Left lobe of liver (tissue), 2 donors: ENCODE measurements at regions not wholly inside any gene's neighbourhood (a gene's known extent, or its start where the extent isn't known, plus 50 kb on each side); places are given as distances from the start of the nearest gene placed in this dataset.

Experiments used
- ATAC-seq: fragments of 200-7000 bp; cut with Tn5 transposase; one replicate; pipeline ENCODE4 v1.9.1; 2020; ENCODE audit warnings: mild to moderate bottlenecking, moderate library complexity
- DNase-seq: peaks from one replicate; pipeline ENCODE4 v3.0.0-alpha.2; 2020; ENCODE audit warnings: low spot score
- donor health status: DM: no; HTN: no; CAD: no; lungs with moderate emphysema.
- donor health status: DM: no; HTN: yes; CAD: no.

DNA sequence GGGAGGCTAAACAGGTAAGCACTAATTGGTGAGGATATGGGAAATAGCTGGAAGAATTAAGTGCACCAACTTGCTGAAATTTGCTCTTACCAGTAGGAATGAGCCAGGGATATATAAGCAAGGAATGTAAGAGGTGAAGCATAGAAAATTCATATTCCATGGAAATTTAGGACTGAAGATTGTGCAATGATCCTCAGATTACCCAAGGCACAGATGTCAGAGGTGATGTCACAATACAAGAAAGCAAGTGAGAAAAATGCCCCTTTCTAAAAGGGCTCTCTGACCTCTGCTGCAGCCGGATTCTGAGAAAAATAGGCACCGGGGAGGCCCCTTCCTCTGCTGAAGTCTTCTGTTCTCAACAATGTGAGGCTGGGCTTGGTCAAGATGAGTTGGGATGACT, 112.3 kb upstream of the ZNF678 start:
- ATAC-seq = no peak
- no peak for DNase-seq

DNA sequence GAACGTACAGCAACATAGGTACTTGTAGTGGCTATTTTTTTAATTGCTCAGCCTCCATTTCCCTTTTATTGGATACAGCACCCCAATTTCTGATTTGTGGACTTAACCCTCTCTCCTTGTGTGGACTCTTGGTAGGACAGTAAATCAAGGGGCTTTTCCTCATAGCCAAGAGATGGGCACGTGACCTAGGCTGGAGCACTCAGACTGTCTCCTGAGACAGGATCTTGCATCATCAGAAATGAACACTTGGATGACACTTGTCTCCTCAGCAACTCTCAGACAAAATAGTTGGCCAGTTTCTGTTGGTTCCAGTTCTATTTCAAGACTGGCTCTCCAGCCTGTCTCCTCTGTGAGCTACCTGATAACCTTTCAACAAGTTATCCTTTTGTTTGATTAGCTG, 112.9 kb upstream of the ZNF678 start:
- ATAC-seq (no peak), DNase-seq (no peak)

DNA sequence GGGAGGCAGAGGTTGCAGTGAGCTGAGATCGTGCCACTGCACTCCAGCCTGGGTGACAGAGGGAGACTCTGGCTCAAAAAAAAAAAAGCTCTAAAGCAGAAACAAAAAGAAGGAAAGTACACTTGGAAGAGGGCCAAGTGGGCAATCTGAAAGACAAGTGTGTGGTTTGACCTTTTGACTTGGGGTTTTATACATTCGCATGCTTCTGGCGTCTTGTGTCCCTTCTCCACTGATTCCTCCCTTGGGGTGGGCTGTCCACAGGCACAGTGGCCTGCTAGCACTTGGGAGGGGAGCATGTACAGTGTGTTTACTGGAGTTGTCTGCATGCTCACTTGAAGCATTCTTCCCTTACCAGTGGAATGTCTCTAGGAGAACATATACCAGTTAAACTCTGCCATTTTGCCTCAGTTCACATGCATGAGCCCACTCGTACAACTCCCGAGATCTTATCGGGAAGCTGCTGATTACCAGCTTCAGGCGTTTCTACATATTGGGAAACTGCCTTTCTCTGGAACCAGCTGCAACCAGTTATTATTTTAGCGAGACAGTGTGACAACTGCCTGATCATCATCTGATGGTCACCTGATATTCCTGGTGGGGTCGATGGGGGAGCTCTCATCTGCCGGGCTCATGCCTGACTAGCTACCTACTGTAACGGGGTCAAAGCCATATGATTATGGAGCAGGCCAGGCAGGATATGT, 113.5 kb upstream of the ZNF678 start:
- DNase-seq = no peak
- no peak for ATAC-seq

DNA sequence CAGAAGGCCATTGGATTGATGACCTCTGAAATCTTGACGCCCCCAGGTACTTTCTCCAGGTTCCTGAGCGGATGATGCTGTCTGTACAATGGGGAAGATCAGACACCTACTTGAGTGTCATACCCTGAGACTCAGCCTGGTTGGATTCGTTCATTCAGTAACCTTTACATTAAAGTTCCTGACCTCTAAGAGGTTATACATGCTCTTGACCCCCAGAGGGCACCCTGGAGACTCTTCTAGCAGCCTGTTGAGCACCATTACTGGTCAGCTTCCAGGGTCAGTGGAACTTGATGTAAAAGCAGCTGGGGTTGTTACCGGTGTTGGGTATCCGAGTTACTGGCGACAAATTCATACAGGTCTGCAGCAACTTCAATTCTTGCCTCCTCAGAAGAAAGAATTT, 114.3 kb upstream of the ZNF678 start:
- peak; percentile 64 for ATAC-seq
- no peak for DNase-seq

DNA sequence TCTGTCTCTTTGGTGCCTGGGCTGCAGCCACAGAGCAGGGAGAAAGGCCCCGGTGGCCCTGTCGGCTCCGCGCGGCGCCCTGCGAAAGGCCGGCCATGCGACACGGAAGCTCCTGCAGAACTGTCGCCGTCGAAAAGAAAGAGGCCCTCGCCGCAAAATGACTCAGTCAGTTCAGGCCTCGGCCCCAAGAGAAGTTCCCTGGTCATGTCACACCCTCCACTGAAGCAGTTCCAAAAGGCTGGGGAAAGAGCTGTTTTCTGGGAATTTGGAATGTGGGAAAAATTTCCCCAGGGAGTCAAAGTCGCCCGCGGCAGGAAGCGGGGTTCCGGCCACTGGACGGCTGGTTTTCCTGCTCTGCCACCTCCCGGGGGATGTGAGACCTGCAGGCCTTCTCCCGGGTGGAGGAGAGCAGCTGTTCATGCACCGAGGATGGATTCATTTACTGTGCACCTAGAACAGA, 115.8 kb upstream of the ZNF678 start:
- DNase-seq (no peak), ATAC-seq (peak; percentile 77)

DNA sequence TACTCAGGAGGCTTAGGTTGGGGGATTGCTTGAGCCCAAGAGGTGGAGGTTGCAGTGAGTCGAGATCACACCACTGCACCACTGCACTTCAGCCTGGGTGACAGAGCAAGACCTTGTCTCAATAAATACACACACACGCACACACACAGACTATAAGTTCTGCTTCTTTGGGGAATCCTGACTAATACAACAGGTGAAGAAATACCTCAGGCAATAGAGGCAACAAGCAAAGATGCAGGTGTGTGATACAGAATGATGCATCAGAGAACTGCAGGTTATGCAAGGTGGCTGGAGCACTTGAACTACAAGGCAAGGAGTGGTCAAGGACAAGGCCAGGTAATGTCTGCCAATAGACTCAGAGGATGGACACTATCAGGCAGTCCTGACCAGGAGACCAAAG, 117.6 kb upstream of the ZNF678 start:
- DNase-seq = no peak
- ATAC-seq = no peak

DNA sequence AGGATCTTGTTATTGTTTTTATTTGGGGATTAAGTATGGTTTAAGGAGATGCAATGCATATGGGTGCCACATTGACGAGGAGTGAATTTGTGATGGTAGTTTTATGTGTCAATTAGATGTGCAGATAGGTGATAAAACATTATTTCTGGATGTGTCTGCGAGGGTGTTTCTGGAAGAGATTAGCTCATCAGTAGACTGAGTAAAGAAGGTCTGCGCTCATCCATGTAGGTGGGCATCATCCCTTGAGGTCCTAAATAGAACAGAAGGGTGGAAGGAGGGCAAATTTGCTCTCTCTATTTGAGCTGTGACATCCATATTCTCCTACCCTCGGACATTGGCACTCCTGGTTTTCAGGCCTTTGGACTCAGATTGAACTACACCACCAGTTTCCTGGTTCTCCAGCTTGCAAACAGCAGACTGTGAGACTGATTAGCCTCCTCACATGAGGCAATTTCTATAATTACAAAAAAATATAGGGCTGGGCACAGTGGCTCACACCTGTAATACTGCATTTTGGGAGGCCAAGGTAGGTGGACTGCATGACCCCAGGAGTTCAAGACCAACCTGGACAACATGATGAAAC, 118.2 kb upstream of the ZNF678 start:
- DNase-seq = no peak
- ATAC-seq = no peak

DNA sequence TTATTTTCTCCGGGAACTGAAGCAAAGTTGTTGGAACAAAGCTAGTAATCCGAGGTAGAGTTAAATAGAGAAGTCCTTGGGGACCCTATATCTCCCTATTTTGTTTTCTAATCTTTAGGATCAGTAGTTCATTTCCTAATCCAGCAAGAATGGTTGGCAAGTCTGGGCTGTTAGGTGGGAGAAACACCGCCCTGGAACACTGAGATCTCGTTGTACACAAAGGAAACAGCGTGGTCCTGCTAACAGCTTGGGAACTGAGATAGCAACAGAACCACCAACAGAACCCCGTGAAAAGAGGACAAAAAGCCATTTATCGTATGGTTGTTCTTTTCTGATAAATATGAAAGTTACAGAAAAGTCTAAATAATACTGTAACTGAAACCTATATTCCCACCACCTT, 121.9 kb upstream of the CDC42BPA start:
- ATAC-seq (no peak), DNase-seq (no peak)

DNA sequence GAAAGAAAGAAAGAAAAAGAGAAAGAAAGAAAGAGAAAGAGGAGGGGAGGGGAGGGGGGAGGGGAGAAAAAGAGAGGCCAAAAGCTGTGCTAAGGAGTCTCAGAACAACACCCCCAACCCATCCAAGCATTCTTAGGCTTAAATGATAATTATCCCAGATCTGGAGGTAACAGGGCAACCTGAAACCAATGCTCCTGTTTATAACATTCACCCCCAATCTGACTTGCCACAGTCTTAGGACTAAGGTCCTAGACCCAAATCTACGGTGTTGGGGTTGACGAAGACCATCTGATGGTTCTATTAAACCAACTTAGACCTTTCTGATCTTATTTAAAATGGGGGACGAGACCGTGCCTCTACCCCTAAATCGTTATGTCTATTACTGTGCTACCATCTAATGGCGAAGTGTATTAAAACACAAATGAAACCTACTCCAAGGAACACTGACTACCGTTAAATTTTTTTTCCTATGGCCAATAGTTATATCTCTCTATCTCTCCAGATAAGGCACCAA, 119.3 kb upstream of the CDC42BPA start:
- no peak for DNase-seq

DNA sequence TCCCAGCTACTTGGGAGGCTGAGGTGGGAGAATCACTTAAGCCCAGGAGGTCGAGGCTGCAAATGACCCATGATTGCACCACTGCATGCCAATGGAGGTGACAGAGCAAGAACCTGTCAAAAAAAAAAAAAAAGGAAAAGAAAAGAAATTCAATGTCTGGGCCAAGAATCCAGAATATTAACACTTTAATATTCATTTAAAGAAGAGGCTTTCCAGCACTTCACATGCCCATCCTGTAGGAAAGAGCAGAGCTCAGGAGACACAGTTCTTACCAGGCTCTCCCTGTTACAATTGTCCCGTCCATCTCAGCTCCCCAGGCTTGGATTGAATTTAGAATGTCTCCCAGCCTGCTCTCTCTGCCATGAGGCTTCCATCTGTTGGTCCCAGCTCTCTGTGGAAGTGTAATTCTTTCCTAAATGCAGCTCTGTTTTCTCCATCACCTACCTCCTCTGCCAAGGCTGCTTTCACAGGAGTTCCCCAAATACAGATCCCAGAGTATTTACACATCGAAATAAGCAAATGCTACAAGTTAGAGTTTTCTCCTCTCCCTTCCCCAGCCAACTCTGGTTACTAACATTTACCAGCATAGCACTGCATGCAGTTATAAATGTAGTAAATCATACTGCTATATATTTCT, 116.6 kb upstream of the CDC42BPA start:
- no peak for ATAC-seq
- DNase-seq = no peak

More for the DNA sequence above, 119.3 kb upstream of the CDC42BPA start:
- ATAC-seq = peak; percentile 93

DNA sequence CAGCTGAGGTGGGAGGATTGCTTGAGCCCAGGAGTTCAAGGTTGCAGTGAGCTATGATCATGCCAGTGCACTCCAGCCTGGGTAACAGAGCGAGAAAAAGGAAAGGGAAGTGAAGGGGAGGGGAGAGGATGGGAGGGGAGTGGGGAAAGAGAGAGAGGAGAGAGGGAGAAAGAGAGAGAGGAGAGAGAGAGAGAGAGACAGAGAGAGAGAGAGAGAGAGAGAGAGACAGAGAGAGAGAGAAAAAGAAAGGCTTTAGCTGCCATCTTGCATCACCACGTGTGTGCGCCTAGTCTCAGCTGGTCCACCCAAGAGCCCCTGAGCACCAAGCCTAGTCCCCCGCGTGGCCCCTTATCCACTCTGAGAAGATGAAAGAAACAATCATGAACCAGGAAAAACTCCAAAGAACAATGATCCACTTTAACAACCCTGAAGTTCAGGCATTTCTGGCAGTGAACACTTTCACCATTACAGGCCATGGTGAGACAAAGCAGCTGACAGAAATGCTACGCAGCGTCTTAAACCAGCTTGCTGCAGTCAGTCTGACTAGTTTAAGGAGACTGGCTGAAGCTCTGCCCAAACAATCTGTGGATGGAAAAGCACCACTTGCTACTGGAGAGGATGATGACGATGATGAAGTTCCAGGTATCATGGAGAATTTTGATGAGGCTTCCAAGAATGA, 115.5 kb upstream of the CDC42BPA start:
- ATAC-seq (no peak), DNase-seq (no peak)

DNA sequence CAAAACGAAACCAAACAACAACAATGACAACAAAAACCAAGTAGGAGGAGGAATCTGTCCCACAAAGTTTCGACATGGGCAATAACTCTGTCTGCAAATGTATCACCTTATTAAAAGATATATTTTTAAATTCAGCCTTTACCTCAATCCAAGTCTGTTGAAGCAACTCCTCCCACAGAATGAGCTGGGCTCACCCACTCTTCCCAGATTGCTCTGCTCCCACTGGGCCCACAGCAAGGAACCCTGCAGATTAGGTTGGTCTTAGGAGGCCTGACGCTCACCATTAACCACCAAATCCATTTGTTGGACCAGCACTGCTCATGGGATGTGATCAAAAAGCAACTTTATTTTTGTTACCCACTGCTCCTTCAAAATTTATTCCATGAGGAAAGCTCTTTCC, 114.7 kb upstream of the CDC42BPA start:
- DNase-seq (no peak), ATAC-seq (no peak)

DNA sequence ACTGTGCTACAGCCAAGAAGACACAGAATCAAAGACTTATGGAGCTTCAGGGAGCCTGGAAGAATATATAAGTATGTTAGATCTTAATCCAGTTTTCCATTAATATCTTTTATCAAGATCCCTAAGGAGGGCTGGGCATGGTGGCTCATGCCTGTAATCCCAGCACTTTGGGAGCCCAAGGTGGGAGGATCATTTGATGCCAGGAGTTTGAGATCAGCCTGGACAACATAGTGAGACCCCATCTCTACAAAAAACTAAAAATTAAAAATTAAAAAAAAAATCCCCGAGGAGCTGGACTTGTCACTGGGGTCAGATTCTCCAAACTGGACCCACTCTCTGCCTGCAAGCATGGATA, 113.9 kb upstream of the CDC42BPA start:
- ATAC-seq = no peak

DNA sequence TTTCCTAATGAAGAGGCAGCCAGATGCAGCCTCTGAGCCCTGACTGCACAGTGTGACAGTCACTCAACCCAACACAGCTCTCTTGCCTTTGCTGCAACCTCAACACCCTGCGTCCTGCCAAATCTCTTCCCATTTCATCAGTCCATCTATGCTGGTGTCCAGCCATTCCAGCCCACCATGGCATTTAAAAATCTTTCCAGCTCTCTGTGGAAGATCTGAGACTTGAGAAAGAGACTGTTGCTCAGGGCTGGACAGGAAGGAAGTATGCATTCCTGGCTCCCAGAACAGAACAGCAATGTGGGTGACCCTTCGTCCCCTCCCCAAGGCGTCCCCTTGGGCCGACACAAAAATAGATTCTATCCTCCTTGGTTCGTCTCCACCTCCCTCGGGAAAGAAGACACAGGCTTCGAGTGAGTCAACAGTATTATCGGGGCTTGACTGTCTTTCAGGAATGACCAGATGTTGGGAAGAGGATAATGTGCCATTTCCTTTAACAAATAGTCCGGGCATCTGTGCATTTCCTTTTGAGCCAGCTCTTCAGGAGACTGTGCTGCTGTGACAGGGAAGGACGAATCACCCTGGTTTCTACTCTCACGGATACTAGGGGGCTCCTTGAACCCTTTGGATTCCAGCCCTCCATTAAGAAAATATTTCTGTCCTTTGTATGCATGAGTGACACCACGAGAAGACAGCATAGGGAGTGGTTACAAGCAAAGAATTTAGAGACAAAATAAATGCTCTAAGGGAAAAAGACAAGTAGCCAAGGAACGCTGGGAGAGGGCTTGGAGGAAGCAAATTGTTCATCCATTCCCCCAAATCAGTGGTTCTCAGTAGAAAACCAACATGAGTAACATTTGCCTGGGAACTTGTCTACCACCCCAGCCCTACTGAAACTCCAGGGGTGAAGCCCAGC, 111.4 kb upstream of the CDC42BPA start:
- no peak for ATAC-seq
- no peak for DNase-seq

More for the DNA sequence above, 113.9 kb upstream of the CDC42BPA start:
- no peak for DNase-seq

DNA sequence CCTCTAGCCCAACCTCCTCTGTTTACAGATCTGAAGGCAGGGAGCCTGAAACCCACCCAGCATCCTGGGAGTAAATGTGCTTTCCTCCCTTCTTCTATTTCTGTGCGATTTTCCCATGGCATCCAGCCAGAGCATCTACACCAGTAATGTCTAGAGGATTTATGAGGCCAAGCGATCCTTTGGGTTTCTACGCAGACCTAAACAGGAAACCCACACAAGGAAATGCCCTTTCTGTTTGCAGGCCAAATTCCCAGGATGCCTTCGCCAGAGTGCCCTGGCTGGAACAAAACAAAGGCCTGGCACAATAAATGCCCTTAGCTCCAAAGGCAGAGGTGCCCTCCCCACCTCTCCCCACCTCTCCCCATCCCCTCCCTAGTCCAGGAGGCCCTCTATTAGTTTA, 110.5 kb upstream of the CDC42BPA start:
- DNase-seq = no peak

DNA sequence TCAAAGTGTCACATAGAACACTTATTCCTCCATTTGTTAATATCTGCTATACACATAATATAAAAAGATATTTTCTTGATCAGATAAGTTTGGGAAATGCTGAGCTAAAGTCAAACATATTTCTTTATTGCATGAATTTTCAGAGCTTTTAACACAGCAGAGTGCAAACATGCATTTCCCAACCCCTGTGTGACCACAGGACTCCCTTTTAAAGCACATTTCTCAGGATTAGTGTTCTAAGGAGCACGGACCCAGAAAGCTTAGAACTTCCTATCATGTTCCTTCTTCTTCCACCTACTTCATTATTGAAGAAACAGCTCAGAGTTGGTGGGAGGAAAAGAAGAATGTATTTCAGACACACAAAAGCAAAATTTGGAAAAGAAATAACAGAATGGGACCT, 109.1 kb upstream of the CDC42BPA start:
- ATAC-seq = no peak
- no peak for DNase-seq

More for the DNA sequence above, 110.5 kb upstream of the CDC42BPA start:
- no peak for ATAC-seq

DNA sequence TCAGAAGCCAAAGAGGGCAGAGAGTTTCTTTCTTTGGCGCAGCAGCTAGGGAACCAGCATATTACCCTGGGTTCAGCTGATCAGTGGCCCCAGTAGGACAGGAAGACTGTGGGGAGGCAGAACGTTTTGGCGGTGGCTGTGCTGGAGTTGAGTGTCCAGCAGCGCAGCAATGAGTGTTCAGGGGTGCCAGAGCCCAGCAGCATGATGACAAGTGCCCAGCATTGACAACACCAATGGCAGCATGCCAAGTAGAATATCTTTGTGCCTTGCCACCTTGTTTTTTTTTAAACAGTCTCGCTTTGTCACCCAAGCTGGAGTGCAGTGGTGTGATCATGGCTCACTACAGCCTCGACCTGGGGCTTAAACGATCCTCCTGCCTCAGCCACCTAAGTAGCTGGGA, 106.7 kb upstream of the CDC42BPA start:
- DNase-seq (no peak), ATAC-seq (no peak)

DNA sequence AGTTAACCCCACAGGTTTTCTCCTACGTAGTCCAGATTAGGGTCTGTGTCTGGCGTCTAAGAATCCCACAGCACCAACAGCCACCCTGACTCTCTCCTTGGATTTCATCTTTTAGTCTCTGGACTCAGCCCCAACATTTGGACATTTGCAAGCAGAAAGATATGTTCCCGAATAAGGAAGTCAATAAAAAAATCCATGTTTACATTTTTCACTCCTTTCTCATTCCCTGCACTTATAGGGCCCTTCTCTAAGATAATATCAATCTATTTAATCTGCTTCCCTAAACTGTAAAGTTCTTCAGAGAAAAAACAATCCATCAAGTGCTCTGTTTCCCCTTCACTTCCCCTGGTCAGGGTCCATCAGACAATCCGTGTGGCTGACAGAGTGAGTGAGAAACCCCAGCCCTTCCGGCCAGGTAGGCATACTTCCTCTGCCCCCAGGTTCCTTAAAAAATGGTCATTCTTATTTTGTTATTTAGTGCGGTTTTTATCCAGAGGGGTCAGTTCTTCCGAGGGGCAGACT, 105.9 kb upstream of the CDC42BPA start:
- DNase-seq = no peak
- ATAC-seq = no peak

DNA sequence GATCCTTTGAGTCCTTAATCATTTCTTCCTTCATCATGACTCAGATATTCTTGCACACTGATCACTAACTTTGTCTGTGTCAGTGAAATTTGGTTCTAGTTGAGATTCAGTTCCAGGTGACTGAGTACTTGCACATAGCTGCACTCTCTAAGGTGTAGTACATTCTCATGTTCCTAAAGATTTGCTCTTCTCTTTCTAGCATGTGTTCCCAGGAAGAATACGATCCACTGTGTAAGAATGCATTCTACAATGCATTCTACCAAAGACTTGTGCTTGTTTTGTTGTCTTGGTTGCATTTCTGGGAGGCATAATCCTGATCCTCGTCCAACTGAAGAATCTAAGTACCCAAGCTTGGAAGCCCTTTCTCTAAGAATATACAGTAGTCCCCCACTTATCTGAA, 104.3 kb upstream of the CDC42BPA start:
- DNase-seq = no peak

DNA sequence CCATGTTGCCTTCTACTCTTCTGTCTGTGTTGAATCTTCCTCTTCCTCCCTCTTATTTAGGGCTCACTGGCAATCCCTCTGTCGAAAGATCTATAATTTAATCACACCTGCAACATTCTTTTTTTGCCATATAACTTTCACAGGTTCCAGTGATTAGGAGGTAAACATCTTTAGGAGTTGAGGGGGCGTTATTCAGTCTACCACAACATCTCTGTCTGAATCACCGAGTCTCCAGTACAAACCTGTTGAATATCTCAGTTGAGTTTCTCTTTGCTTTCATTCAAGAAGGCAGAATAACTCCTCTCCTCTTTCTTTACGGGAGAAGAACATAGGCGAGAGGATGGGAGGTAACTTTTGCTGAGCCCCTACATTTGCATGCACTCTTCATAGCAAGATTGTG, 101.9 kb upstream of the CDC42BPA start:
- ATAC-seq (no peak), DNase-seq (no peak)

More for the DNA sequence above, 104.3 kb upstream of the CDC42BPA start:
- no peak for ATAC-seq
